ENCODE measurements at regions not wholly inside any gene's neighbourhood (a gene's known extent, or its start where the extent isn't known, plus 50 kb on each side); places are given as distances from the start of the nearest gene placed in this dataset.

GRCh38 chr2:16409849-16410248 is 255.8 kb downstream of the CYRIA start:
- TF ChIP-seq EP300 (IDR thresholded peaks at IDR 0.05) = no peak
- no peak for TF ChIP-seq POLR2AphosphoS5 (IDR thresholded peaks at IDR 0.05)
- TF ChIP-seq POLR2A (IDR thresholded peaks at IDR 0.05) = no peak
- no peak for TF ChIP-seq CTCF (IDR thresholded peaks at IDR 0.05)
